ENCODE measurements at regions not wholly inside any gene's neighbourhood (a gene's known extent, or its start where the extent isn't known, plus 50 kb on each side); places are given as distances from the start of the nearest gene placed in this dataset.

- no peak for DNase-seq
- Mint-ChIP-seq H3K27me3 (ENCODE audit: unreplicated experiment) (no peaks in the 10 kb centered on the region), H3K4me1 (ENCODE audit: low read depth, unreplicated experiment) (peaks cover 9% of the 10 kb centered on the region), H3K9me3 (ENCODE audit: low read depth, unreplicated experiment) (no peaks in the 10 kb centered on the region), H3K4me3 (ENCODE audit: low read depth, unreplicated experiment) (no peak overlapping the region), H3K36me3 (ENCODE audit: insufficient read depth, unreplicated experiment) (no peaks in the 10 kb centered on the region), H3K27ac (ENCODE audit: unreplicated experiment) (no peak overlapping the region)
- BruUV-seq (replicated peaks) = no TSS peak
- no peak for TF ChIP-seq CTCF (IDR thresholded peaks at IDR 0.05; ENCODE audit: unreplicated experiment)
- CTCF ChIA-PET = no interaction called here
- intact Hi-C loops (cut with micrococcal nuclease; ENCODE audit: unreplicated experiment) = no loop called here
Observed at GRCh38 chr4:188649635-188650034, 510.4 kb downstream of the TRIML1 start.

DNA sequence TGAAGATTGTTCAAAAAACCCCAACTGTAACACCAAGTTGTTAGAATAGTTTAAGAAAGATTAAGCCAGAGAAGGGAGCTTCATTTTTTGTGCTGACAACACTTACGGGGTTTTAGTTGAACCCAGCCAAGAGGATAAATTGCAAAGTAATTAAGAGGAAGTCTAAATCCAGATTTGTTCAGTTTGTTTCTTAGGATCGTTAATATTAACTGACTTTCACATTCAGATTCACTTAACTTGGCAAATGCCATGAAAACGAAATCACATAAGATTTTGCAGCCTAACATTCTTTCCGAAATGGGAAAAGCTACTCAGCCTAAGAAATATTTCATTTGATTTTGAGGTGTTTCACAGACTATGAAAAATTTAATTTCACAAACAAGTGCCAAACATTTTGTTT is 511.3 kb downstream of the TRIML1 start:
- CTCF ChIA-PET = no interaction called here
- intact Hi-C loops (cut with micrococcal nuclease; ENCODE audit: unreplicated experiment) = no loop called here
- peaks cover 9% of the 10 kb centered on the region for H3K4me1 Mint-ChIP-seq (ENCODE audit: low read depth, unreplicated experiment)
- TF ChIP-seq CTCF (IDR thresholded peaks at IDR 0.05; ENCODE audit: unreplicated experiment) = no peak
- no peaks in the 10 kb centered on the region for H3K9me3 Mint-ChIP-seq (ENCODE audit: low read depth, unreplicated experiment)
- H3K27me3 Mint-ChIP-seq (ENCODE audit: unreplicated experiment) = no peaks in the 10 kb centered on the region
- no peak overlapping the region for H3K27ac Mint-ChIP-seq (ENCODE audit: unreplicated experiment)
- no peak for DNase-seq
- H3K4me3 Mint-ChIP-seq (ENCODE audit: low read depth, unreplicated experiment) = no peak overlapping the region
- no TSS peak for BruUV-seq (replicated peaks)
- H3K36me3 Mint-ChIP-seq (ENCODE audit: insufficient read depth, unreplicated experiment) = no peaks in the 10 kb centered on the region

- no peaks in the 10 kb centered on the region for H3K9me3 Mint-ChIP-seq (ENCODE audit: low read depth, unreplicated experiment)
- BruUV-seq (replicated peaks) = no TSS peak
- no peak for DNase-seq
- H3K4me3 Mint-ChIP-seq (ENCODE audit: low read depth, unreplicated experiment) = no peak overlapping the region
- H3K4me1 Mint-ChIP-seq (ENCODE audit: low read depth, unreplicated experiment) = no peaks in the 10 kb centered on the region
- CTCF ChIA-PET = no interaction called here
- no peak for TF ChIP-seq CTCF (IDR thresholded peaks at IDR 0.05; ENCODE audit: unreplicated experiment)
- H3K27me3 Mint-ChIP-seq (ENCODE audit: unreplicated experiment) = no peaks in the 10 kb centered on the region
- no peaks in the 10 kb centered on the region for H3K36me3 Mint-ChIP-seq (ENCODE audit: insufficient read depth, unreplicated experiment)
- no peak overlapping the region for H3K27ac Mint-ChIP-seq (ENCODE audit: unreplicated experiment)
- intact Hi-C loops (cut with micrococcal nuclease; ENCODE audit: unreplicated experiment) = no loop called here
Observed at GRCh38 chr4:188657365-188657764, 518.1 kb downstream of the TRIML1 start.

- Mint-ChIP-seq H3K27ac (ENCODE audit: unreplicated experiment) (no peak overlapping the region), H3K36me3 (ENCODE audit: insufficient read depth, unreplicated experiment) (no peaks in the 10 kb centered on the region), H3K4me3 (ENCODE audit: low read depth, unreplicated experiment) (no peak overlapping the region), H3K9me3 (ENCODE audit: low read depth, unreplicated experiment) (no peaks in the 10 kb centered on the region), H3K4me1 (ENCODE audit: low read depth, unreplicated experiment) (no peaks in the 10 kb centered on the region), H3K27me3 (ENCODE audit: unreplicated experiment) (no peaks in the 10 kb centered on the region)
- TF ChIP-seq CTCF (IDR thresholded peaks at IDR 0.05; ENCODE audit: unreplicated experiment) = no peak
- CTCF ChIA-PET = no interaction called here
- intact Hi-C loops (cut with micrococcal nuclease; ENCODE audit: unreplicated experiment) = no loop called here
- no peak for DNase-seq
- BruUV-seq (replicated peaks) = no TSS peak
Observed at GRCh38 chr4:188658958-188659522, 519.8 kb downstream of the TRIML1 start.
